Adipocyte (in vitro differentiated cells): ENCODE measurements at regions not wholly inside any gene's neighbourhood (a gene's known extent, or its start where the extent isn't known, plus 50 kb on each side); places are given as distances from the start of the nearest gene placed in this dataset.

Source experiments
- DNase-seq: peaks from one replicate; pipeline ENCODE4 v3.0.0-alpha.2; 2015; ENCODE audit warnings: low read depth
- H3K27me3 ChIP-seq: replicated peaks from 2 replicates; pipeline ENCODE4 v1.7.0; 2013; ENCODE audit warnings: mild to moderate bottlenecking, low read length, moderate library complexity; ENCODE audit not compliant: control insufficient read depth, insufficient read depth
- H3K36me3 ChIP-seq: 2 replicates; pipeline ENCODE4 v1.7.0; 2013; ENCODE audit warnings: low read length, mild to moderate bottlenecking, moderate library complexity; ENCODE audit not compliant: control insufficient read depth, insufficient read depth, severe bottlenecking
- H3K4me1 ChIP-seq: 2 replicates; pipeline ENCODE4 v1.7.0; 2013; ENCODE audit warnings: mild to moderate bottlenecking, low read length, moderate library complexity; ENCODE audit not compliant: control insufficient read depth, insufficient read depth
- H3K4me3 ChIP-seq: 2 replicates; pipeline ENCODE4 v1.7.0; 2013; ENCODE audit warnings: mild to moderate bottlenecking, low read length, moderate library complexity
- H3K9ac ChIP-seq: 2 replicates; pipeline ENCODE4 v1.7.0; 2013; ENCODE audit warnings: mild to moderate bottlenecking, low read length, moderate library complexity
- H3K9me3 ChIP-seq: 2 replicates; pipeline ENCODE4 v1.7.0; 2013; ENCODE audit warnings: mild to moderate bottlenecking, low read length, moderate library complexity; ENCODE audit not compliant: control insufficient read depth

GRCh38 chr11:115999437-115999836 is 495.2 kb upstream of the CADM1 start:
- no peak overlapping the region for H3K9ac ChIP-seq
- peaks cover 4% of the 10 kb centered on the region for H3K27me3 ChIP-seq
- H3K36me3 ChIP-seq, result no peaks in the 10 kb centered on the region
- no peaks in the 10 kb centered on the region for H3K9me3 ChIP-seq
- no peak for DNase-seq
- H3K4me3 ChIP-seq, result no peak overlapping the region
- no peaks in the 10 kb centered on the region for H3K4me1 ChIP-seq

- no peaks in the 10 kb centered on the region for H3K36me3 ChIP-seq
These were observed 492.6 kb upstream of the CADM1 start for GRCh38 chr11:115996808-115997188.

GRCh38 chr11:115996125-115996807 is 492.1 kb upstream of the CADM1 start:
- no peaks in the 10 kb centered on the region for H3K36me3 ChIP-seq
- DNase-seq, result no peak
- H3K9ac ChIP-seq, result no peak overlapping the region
- no peak overlapping the region for H3K4me3 ChIP-seq
- H3K27me3 ChIP-seq, result peaks cover 7% of the 10 kb centered on the region
- H3K4me1 ChIP-seq, result no peaks in the 10 kb centered on the region
- no peaks in the 10 kb centered on the region for H3K9me3 ChIP-seq

More at GRCh38 chr11:115996808-115997188, 492.6 kb upstream of the CADM1 start:
- Histone ChIP-seq H3K9me3 (no peaks in the 10 kb centered on the region), H3K9ac (no peak overlapping the region), H3K4me1 (no peaks in the 10 kb centered on the region), H3K27me3 (peaks cover 7% of the 10 kb centered on the region), H3K4me3 (no peak overlapping the region)
- no peak for DNase-seq

- Histone ChIP-seq H3K4me3 (no peak overlapping the region), H3K36me3 (no peaks in the 10 kb centered on the region), H3K4me1 (no peaks in the 10 kb centered on the region), H3K27me3 (peaks cover 3% of the 10 kb centered on the region), H3K9me3 (no peaks in the 10 kb centered on the region), H3K9ac (no peak overlapping the region)
- no peak for DNase-seq
These were observed 489.4 kb upstream of the CADM1 start for GRCh38 chr11:115993590-115993989.

- no peak for DNase-seq
- Histone ChIP-seq H3K4me1 (no peaks in the 10 kb centered on the region), H3K9ac (no peak overlapping the region), H3K27me3 (peaks cover 3% of the 10 kb centered on the region), H3K9me3 (no peaks in the 10 kb centered on the region), H3K4me3 (no peak overlapping the region), H3K36me3 (no peaks in the 10 kb centered on the region)
These were observed 485.8 kb upstream of the CADM1 start for GRCh38 chr11:115990004-115990447.

DNA sequence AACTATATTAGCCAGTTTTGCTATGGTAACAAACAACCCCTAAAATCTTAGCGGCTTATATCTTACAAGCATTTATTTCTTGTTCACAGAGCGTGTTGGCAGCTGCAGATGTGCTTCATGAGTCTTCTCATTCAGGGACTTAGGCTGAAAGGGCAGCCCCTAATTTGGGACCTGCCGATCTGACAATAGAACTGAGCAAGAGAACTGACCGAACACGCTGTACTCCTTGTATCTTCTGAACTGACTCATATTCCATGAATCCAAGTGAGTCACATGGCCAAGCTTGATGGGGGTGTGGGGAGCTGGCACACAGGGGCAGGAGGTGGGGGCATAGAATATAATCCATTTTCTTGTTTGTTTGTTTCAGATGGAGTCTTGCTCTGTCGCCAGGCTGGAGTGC is 481.7 kb upstream of the CADM1 start:
- H3K27me3 ChIP-seq, result no peaks in the 10 kb centered on the region
- no peak overlapping the region for H3K4me3 ChIP-seq
- H3K9ac ChIP-seq, result no peak overlapping the region
- no peak for DNase-seq
- H3K9me3 ChIP-seq, result no peaks in the 10 kb centered on the region
- H3K4me1 ChIP-seq, result no peaks in the 10 kb centered on the region
- H3K36me3 ChIP-seq, result no peaks in the 10 kb centered on the region

DNA sequence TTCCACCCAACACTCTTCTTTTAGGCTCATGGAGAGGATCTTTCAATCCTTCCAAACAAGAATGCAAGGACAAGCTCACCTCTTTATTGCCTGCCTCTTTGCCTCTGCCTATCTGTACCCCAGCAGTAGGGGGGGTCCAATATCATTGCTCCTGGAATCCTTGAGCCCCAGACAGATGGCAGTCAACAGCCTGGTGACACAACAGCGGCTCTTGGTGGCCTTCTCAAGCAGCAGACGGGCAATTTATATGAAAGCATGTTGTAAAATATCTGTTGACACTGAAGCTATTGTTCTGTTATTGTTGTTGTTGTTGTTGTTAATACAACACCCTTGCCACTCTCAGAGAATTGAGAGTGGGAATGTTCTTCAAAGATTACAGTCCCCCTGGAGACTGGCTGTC is 480.0 kb upstream of the CADM1 start:
- DNase-seq, result no peak
- Histone ChIP-seq H3K27me3 (no peaks in the 10 kb centered on the region), H3K4me1 (no peaks in the 10 kb centered on the region), H3K9ac (no peak overlapping the region), H3K36me3 (no peaks in the 10 kb centered on the region), H3K4me3 (no peak overlapping the region), H3K9me3 (no peaks in the 10 kb centered on the region)

- H3K27me3 ChIP-seq, result no peaks in the 10 kb centered on the region
- H3K9me3 ChIP-seq, result no peaks in the 10 kb centered on the region
- no peak for DNase-seq
- H3K4me3 ChIP-seq, result no peak overlapping the region
- no peaks in the 10 kb centered on the region for H3K36me3 ChIP-seq
- H3K4me1 ChIP-seq, result no peaks in the 10 kb centered on the region
- no peak overlapping the region for H3K9ac ChIP-seq
These were observed 478.5 kb upstream of the CADM1 start for GRCh38 chr11:115982666-115983065.

GRCh38 chr11:115981814-115982471 is 477.7 kb upstream of the CADM1 start:
- Histone ChIP-seq H3K9ac (no peak overlapping the region), H3K4me1 (no peaks in the 10 kb centered on the region), H3K4me3 (no peak overlapping the region), H3K9me3 (no peaks in the 10 kb centered on the region), H3K36me3 (no peaks in the 10 kb centered on the region), H3K27me3 (no peaks in the 10 kb centered on the region)
- no peak for DNase-seq

DNA sequence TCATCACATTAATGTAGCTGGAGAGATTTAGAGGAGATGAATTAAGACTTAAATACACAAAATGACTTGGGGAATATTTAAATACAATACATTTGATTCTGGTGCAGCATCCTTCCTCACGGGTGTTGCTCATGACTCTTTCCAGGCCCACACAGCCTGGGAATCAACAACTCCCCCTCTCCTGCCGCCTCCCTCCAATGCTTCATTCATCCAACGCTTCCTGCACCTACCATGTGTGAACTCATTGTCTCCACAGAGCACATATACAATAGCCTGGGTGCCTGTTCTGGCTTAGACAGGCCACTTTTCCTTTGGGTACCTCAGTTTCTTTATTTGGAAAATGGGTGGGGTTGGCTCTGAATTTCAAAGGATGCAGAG is 476.9 kb upstream of the CADM1 start:
- H3K9me3 ChIP-seq, result no peaks in the 10 kb centered on the region
- no peaks in the 10 kb centered on the region for H3K36me3 ChIP-seq
- peaks cover 6% of the 10 kb centered on the region for H3K27me3 ChIP-seq
- DNase-seq, result no peak
- no peak overlapping the region for H3K9ac ChIP-seq
- H3K4me1 ChIP-seq, result no peaks in the 10 kb centered on the region
- H3K4me3 ChIP-seq, result no peak overlapping the region

DNA sequence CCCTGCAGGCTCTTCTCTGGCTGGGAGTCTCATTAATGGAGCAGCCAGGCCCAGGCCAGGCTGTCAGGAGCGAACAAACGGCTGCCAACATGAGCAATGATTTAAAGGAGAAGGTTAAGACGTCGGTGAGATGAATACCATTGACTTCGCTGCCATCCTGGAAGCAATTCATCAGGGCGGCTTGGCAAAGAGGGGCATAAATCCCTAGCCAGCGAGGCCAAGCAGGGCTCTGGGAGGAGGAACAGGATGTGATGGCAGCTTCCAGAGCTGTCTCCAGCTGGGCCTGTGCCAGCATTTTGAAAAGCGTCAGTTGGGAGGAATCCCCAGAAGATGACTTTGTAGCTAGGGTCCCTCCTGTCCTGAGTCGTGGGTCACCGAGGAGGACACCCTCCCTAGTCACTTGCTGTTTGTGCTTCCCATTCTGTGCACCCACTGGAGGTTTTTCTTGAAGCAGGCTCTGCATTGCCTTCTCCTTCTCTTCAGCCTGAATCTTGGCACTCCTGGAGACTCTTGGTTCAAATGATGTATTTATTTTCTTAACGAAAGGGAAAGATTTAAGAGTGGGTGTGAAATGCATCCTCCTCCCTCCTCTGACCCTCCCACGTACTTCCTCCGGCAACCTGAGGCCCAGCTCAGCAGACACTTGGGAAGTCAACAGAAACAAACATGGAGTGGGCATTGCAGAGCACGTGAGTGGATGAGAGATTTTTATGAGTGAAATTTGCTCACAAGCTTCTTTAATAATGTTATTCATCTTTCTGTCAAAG is 476.3 kb upstream of the CADM1 start:
- no peaks in the 10 kb centered on the region for H3K36me3 ChIP-seq
- peaks cover 6% of the 10 kb centered on the region for H3K27me3 ChIP-seq
- no peaks in the 10 kb centered on the region for H3K4me1 ChIP-seq
- H3K4me3 ChIP-seq, result no peak overlapping the region
- no peaks in the 10 kb centered on the region for H3K9me3 ChIP-seq
- DNase-seq, result no peak
- H3K9ac ChIP-seq, result no peak overlapping the region
